HepG2 (cell line): ENCODE measurements at regions not wholly inside any gene's neighbourhood (a gene's known extent, or its start where the extent isn't known, plus 50 kb on each side); places are given as distances from the start of the nearest gene placed in this dataset.

Experiments
- ATAC-seq: fragments of 200-7000 bp; cut with Tn5 transposase; 3 replicates; pipeline ENCODE4 v1.9.1; 2020; ENCODE audit warnings: mild to moderate bottlenecking, moderate library complexity
- BruUV-seq: library from RNA; stranded (reverse); fragments of 400-500 nt; replicated peaks from 2 replicates; lab custom pipeline; 2021; lab: Mats Ljungman, UMichigan
- CTCF ChIA-PET: fragments of 300-600 bp; formaldehyde crosslinking; extraction: SDS; loops from one replicate; lab custom pipeline; 2021; ENCODE audit warnings: low total read pairs, inconsistent platforms, low intra/inter-chr PET ratio; lab: Yijun Ruan, JAX
- POLR2A ChIA-PET: fragments of 350-600 bp; sonication (Branson Sonifier 250); formaldehyde crosslinking; loops from one replicate; lab custom pipeline; 2020; ENCODE audit warnings: antibody characterized with exemption, inconsistent platforms; lab: Yijun Ruan, JAX
- DNase-seq: peaks from one replicate; pipeline ENCODE4 v3.0.0-alpha.2; 2015; ENCODE audit warnings: low spot score
- FAIRE-seq: peaks from 3 replicates; lab custom pipeline; 2011; peaks lifted over from hg19 to GRCh38; lab: Jason Lieb, UNC
- H2AFZ ChIP-seq: one replicate; pipeline ENCODE4 v1.6.1; 2011; ENCODE audit warnings: low read length, inconsistent platforms
- H3K27ac ChIP-seq: fragments of 300-600 bp; 3 replicates; pipeline ENCODE4 v1.8.0; 2011; ENCODE audit warnings: mixed run types, mild to moderate bottlenecking, mixed read lengths, low read length, inconsistent platforms; ENCODE audit not compliant: insufficient read depth; ENCODE audit errors: extremely low read length
- H3K27me3 ChIP-seq, 2 experiments: fragments of 200-600 bp in 1 of 2; 2 replicates in 1 of 2; 3 replicates in 1 of 2; pipeline versions ENCODE4 v1.6.0 to v1.8.0; 2011; ENCODE audit warnings: low read length in 2 of 2, mild to moderate bottlenecking in 2 of 2, moderate library complexity in 2 of 2, inconsistent platforms in 1 of 2; ENCODE audit not compliant: insufficient read depth in 2 of 2, control insufficient read depth in 1 of 2
- H3K36me3 ChIP-seq, 2 experiments: fragments of 200-600 bp in 1 of 2; replicated peaks in 1 of 2; 2 replicates in 1 of 2; 3 replicates in 1 of 2; pipeline versions ENCODE4 v1.5.1 to v1.8.0; 2011; ENCODE audit warnings: low read length in 2 of 2, inconsistent platforms in 1 of 2; ENCODE audit not compliant: insufficient read depth in 2 of 2, control insufficient read depth in 1 of 2
- H3K4me1 ChIP-seq: 2 replicates; pipeline ENCODE4 v1.5.1; 2012; ENCODE audit warnings: low read length, inconsistent platforms; ENCODE audit not compliant: insufficient read depth
- H3K4me2 ChIP-seq: 2 replicates; pipeline ENCODE4 v1.6.0; 2011; ENCODE audit warnings: low read depth, low read length, inconsistent platforms
- H3K4me3 ChIP-seq, 3 experiments: fragments of 200-600 bp in 1 of 3; sonication (generic), shearing (Covaris generic) in 1 of 3; replicated peaks in 1 of 3; 2 replicates each; pipeline ENCODE4 v1.5.1; 2011 to 2016; ENCODE audit warnings: low read length in 3 of 3, inconsistent platforms in 2 of 3, low read depth in 2 of 3, mild to moderate bottlenecking in 2 of 3, control low read depth in 1 of 3, mixed read lengths in 1 of 3; ENCODE audit not compliant: insufficient read depth in 1 of 3
- H3K79me2 ChIP-seq: one replicate; pipeline ENCODE4 v1.6.1; 2011; ENCODE audit warnings: low read length, inconsistent platforms; ENCODE audit not compliant: insufficient read depth
- H3K9ac ChIP-seq: 2 replicates; pipeline ENCODE4 v1.6.0; 2011; ENCODE audit warnings: mild to moderate bottlenecking, low read depth, low read length, inconsistent platforms; ENCODE audit not compliant: insufficient read depth
- H3K9me3 ChIP-seq: 2 replicates; pipeline ENCODE4 v1.5.1; 2012; ENCODE audit warnings: mild to moderate bottlenecking, low read length
- H4K20me1 ChIP-seq: 2 replicates; pipeline ENCODE4 v1.6.0; 2011; ENCODE audit warnings: inconsistent platforms, mild to moderate bottlenecking, low read length, moderate library complexity; ENCODE audit not compliant: insufficient read depth
- HNRNPH1 ChIP-seq: fragments of 200-400 bp; formaldehyde crosslinking; optimal IDR thresholded peaks from 2 replicates; pipeline ENCODE3; 2017; ENCODE audit warnings: mild to moderate bottlenecking, low read depth, low read length
- HOXA9 ChIP-seq: sonication (generic); formaldehyde crosslinking; IDR thresholded peaks from 2 replicates; pipeline ENCODE4 v1.8.1; 2022; ENCODE audit warnings: missing genetic modification reagents, mild to moderate bottlenecking, moderate library complexity, borderline replicate concordance
- IRX3 ChIP-seq: sonication (generic); formaldehyde crosslinking; IDR thresholded peaks from 2 replicates; pipeline ENCODE4 v1.8.1; 2023; ENCODE audit warnings: mild to moderate bottlenecking, low read depth, missing genetic modification reagents, borderline replicate concordance
- MEF2D ChIP-seq: sonication (generic); formaldehyde crosslinking; IDR thresholded peaks from 2 replicates; pipeline ENCODE4 v1.5.1; 2020; ENCODE audit warnings: mild to moderate bottlenecking, missing genetic modification reagents
- MEIS2 ChIP-seq: sonication (generic); formaldehyde crosslinking; IDR thresholded peaks from 2 replicates; pipeline ENCODE4 v1.9.0; 2021; ENCODE audit warnings: mild to moderate bottlenecking, missing genetic modification reagents
- MYPOP ChIP-seq: sonication (generic); formaldehyde crosslinking; IDR thresholded peaks from 2 replicates; pipeline ENCODE4 v1.8.1; 2023; ENCODE audit warnings: mild to moderate bottlenecking, moderate library complexity, missing genetic modification reagents
- PAF1 ChIP-seq: IDR thresholded peaks from 2 replicates; pipeline ENCODE4 v1.6.1; 2016; ENCODE audit warnings: missing genetic modification reagents, missing compliant biosample characterization
- RFX3 ChIP-seq: IDR thresholded peaks from 2 replicates; pipeline ENCODE4 v1.6.1; 2016; ENCODE audit warnings: missing biosample characterization, missing genetic modification reagents
- SOX5 ChIP-seq: IDR thresholded peaks from 2 replicates; pipeline ENCODE4 v1.6.1; 2016; ENCODE audit warnings: borderline replicate concordance
- TP53 ChIP-seq: sonication (generic); formaldehyde crosslinking; conservative IDR thresholded peaks from 2 replicates; pipeline ENCODE4 v1.4.0; 2020; ENCODE audit warnings: missing genetic modification reagents
- ZBTB21 ChIP-seq: sonication (generic); formaldehyde crosslinking; IDR thresholded peaks from 2 replicates; pipeline ENCODE4 v1.4.0; 2020; ENCODE audit warnings: missing genetic modification reagents
- ZMYM4 ChIP-seq: sonication (generic); formaldehyde crosslinking; IDR thresholded peaks from 2 replicates; pipeline ENCODE4 v1.8.1; 2023; ENCODE audit warnings: mild to moderate bottlenecking, missing genetic modification reagents
- ZNF160 ChIP-seq: sonication (generic); formaldehyde crosslinking; IDR thresholded peaks from 2 replicates; pipeline ENCODE4 v1.8.0; 2022; ENCODE audit warnings: mild to moderate bottlenecking, inconsistent platforms, missing genetic modification reagents
- ZNF367 ChIP-seq: sonication (generic); formaldehyde crosslinking; IDR thresholded peaks from 2 replicates; pipeline ENCODE4 v1.4.0; 2020; ENCODE audit warnings: missing genetic modification reagents, borderline replicate concordance
- ZNF75D ChIP-seq: sonication (generic); formaldehyde crosslinking; IDR thresholded peaks from 2 replicates; pipeline ENCODE4 v1.8.1; 2023; ENCODE audit warnings: missing genetic modification reagents, mild to moderate bottlenecking, borderline replicate concordance
- WGBS: methylation state at CpG from one replicate; pipeline ENCODE4 v1.1.6; 2017; ENCODE audit warnings: low lambda C conversion rate; 5-methylcytosine and 5-hydroxymethylcytosine counted together
- in situ Hi-C: cut with HindIII; loops from 2 replicates; pipeline ENCODE4 v1.10.0; 2017; ENCODE audit warnings: low pct_unique_long_range_greater_than_20kb; ENCODE audit not compliant: extremely low pct_ligation_motif_present
- intact Hi-C: fragments of 100-400 bp; cut with micrococcal nuclease; formaldehyde crosslinking; loops from one replicate; pipeline ENCODE4 v1.10.0; 2022; ENCODE audit not compliant: unreplicated experiment
- TF ChIP-seq, protein P1 (sequence below): fragments of 450-650 bp; IDR thresholded peaks from 2 replicates; pipeline ENCODE4 v1.6.1; 2017

GRCh38 chr2:146874260-146874658, 970.6 kb upstream of the ACVR2A start:
- H3K4me3 ChIP-seq = no peak overlapping the region
- no peaks in the 10 kb centered on the region for H3K36me3 ChIP-seq
- ChIA-PET POLR2A (no interaction called here), CTCF (no interaction called here)
- TF ChIP-seq ZBTB21 (CRISPR knock-in tag) (no peak), SOX5 (CRISPR knock-in tag) (no peak), ZNF75D (no peak), TP53 (CRISPR knock-in tag) (no peak), MEIS2 (CRISPR knock-in tag) (no peak), HOXA9 (CRISPR knock-in tag) (no peak), IRX3 (no peak), MEF2D (no peak), ZNF367 (CRISPR knock-in tag) (no peak), ZNF160 (no peak), PAF1 (CRISPR knock-in tag) (no peak), HNRNPH1 (no peak), MYPOP (CRISPR knock-in tag) (no peak), ZMYM4 (CRISPR knock-in tag) (no peak), RFX3 (CRISPR knock-in tag) (no peak)
- TF ChIP-seq, protein P1, sequence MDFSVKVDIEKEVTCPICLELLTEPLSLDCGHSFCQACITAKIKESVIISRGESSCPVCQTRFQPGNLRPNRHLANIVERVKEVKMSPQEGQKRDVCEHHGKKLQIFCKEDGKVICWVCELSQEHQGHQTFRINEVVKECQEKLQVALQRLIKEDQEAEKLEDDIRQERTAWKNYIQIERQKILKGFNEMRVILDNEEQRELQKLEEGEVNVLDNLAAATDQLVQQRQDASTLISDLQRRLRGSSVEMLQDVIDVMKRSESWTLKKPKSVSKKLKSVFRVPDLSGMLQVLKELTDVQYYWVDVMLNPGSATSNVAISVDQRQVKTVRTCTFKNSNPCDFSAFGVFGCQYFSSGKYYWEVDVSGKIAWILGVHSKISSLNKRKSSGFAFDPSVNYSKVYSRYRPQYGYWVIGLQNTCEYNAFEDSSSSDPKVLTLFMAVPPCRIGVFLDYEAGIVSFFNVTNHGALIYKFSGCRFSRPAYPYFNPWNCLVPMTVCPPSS = no peak
- H4K20me1 ChIP-seq = no peaks in the 10 kb centered on the region
- no TSS peak for BruUV-seq
- H3K27me3 ChIP-seq = no peaks in the 10 kb centered on the region
- intact Hi-C loops = no loop called here
- no peaks in the 10 kb centered on the region for H3K4me1 ChIP-seq
- in situ Hi-C loops = no loop called here
- no peak overlapping the region for H2AFZ ChIP-seq
- ATAC-seq (no peak), DNase-seq (no peak), FAIRE-seq (no peak)
- WGBS = 0% methylated on average over 4 of the region's 4 CpGs
- H3K4me2 ChIP-seq = no peak overlapping the region
- no peaks in the 10 kb centered on the region for H3K9me3 ChIP-seq
- H3K79me2 ChIP-seq = no peaks in the 10 kb centered on the region
- no peak overlapping the region for H3K27ac ChIP-seq
- H3K9ac ChIP-seq = no peak overlapping the region
